ENCODE measurements at regions not wholly inside any gene's neighbourhood (a gene's known extent, or its start where the extent isn't known, plus 50 kb on each side); places are given as distances from the start of the nearest gene placed in this dataset.
"Not testable (repeated sequence)": the region's sequence is repeated elsewhere in the genome, so short reads cannot be mapped to it uniquely, and the experiment has no call there.

- Histone ChIP-seq H3K9me3 (ENCODE audit: control insufficient read depth in 2 of 2, insufficient read depth in 1 of 2, low read depth in 1 of 2, low read length in 1 of 2) (no peaks in the 10 kb centered on the region), H3K27ac (ENCODE audit: low read depth in 2 of 2, low read length in 1 of 2) (no peak overlapping the region), H3K4me3 (ENCODE audit: low read depth in 1 of 2, low read length in 2 of 2) (no peak overlapping the region), H3K27me3 (ENCODE audit: control insufficient read depth in 1 of 2, insufficient read depth in 2 of 2, low read length in 2 of 2) (no peaks in the 10 kb centered on the region), H3K4me1 (ENCODE audit: control insufficient read depth in 2 of 2, insufficient read depth in 2 of 2, low read length in 1 of 2) (no peaks in the 10 kb centered on the region), H3K36me3 (ENCODE audit: control insufficient read depth in 2 of 2, insufficient read depth in 2 of 2, low read length in 1 of 2) (no peaks in the 10 kb centered on the region)
- WGBS, 2 donors, result 93 to 97% methylated on average over 1 of the region's 1 CpG
Measured at GRCh38 chr6:121664158-121664557, 228.7 kb downstream of the GJA1 start.

GRCh38 chr6:121666814-121667213 is 231.4 kb downstream of the GJA1 start:
- Histone ChIP-seq H3K4me1 (ENCODE audit: control insufficient read depth in 2 of 2, insufficient read depth in 2 of 2, low read length in 1 of 2) (no peaks in the 10 kb centered on the region), H3K36me3 (ENCODE audit: control insufficient read depth in 2 of 2, insufficient read depth in 2 of 2, low read length in 1 of 2) (no peaks in the 10 kb centered on the region), H3K4me3 (ENCODE audit: low read depth in 1 of 2, low read length in 2 of 2) (no peak overlapping the region), H3K27me3 (ENCODE audit: control insufficient read depth in 1 of 2, insufficient read depth in 2 of 2, low read length in 2 of 2) (no peaks in the 10 kb centered on the region), H3K27ac (ENCODE audit: low read depth in 2 of 2, low read length in 1 of 2) (no peak overlapping the region), H3K9me3 (ENCODE audit: control insufficient read depth in 2 of 2, insufficient read depth in 1 of 2, low read depth in 1 of 2, low read length in 1 of 2) (no peaks in the 10 kb centered on the region)
- WGBS, 2 donors, result 43 to 50% methylated on average over 4 of the region's 4 CpGs

DNA sequence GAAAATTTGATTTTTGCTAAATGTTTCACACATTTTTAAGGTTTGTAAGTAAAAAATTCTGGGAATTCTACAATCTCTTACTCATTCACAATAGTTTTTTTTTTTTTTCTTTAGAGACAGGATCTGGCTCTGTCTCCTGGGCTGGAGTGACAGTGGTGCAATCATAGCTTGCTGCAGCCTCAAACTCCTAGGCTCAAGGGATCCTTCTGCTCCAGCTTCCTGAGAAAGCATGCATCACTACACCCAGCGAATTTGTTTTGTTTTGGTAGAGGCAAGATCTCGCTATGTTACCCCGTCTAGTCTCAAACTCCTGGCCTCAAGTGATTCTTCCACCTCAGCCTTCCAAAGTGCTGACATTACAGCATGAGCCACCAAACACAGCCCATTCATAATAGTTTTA is 232.8 kb downstream of the GJA1 start:
- WGBS, 2 donors, result 82 to 88% methylated on average over 3 of the region's 3 CpGs
- H3K27ac ChIP-seq (ENCODE audit: low read depth in 2 of 2, low read length in 1 of 2), result no peak overlapping the region
- H3K9me3 ChIP-seq (ENCODE audit: control insufficient read depth in 2 of 2, insufficient read depth in 1 of 2, low read depth in 1 of 2, low read length in 1 of 2), result no peaks in the 10 kb centered on the region
- no peak overlapping the region for H3K4me3 ChIP-seq (ENCODE audit: low read depth in 1 of 2, low read length in 2 of 2)
- H3K27me3 ChIP-seq (ENCODE audit: control insufficient read depth in 1 of 2, insufficient read depth in 2 of 2, low read length in 2 of 2), result no peaks in the 10 kb centered on the region
- no peaks in the 10 kb centered on the region for H3K4me1 ChIP-seq (ENCODE audit: control insufficient read depth in 2 of 2, insufficient read depth in 2 of 2, low read length in 1 of 2)
- no peaks in the 10 kb centered on the region for H3K36me3 ChIP-seq (ENCODE audit: control insufficient read depth in 2 of 2, insufficient read depth in 2 of 2, low read length in 1 of 2)

GRCh38 chr6:121670511-121670910 is 235.1 kb downstream of the GJA1 start:
- Histone ChIP-seq H3K9me3 (ENCODE audit: control insufficient read depth in 2 of 2, insufficient read depth in 1 of 2, low read depth in 1 of 2, low read length in 1 of 2) (no peaks in the 10 kb centered on the region), H3K4me3 (ENCODE audit: low read depth in 1 of 2, low read length in 2 of 2) (no peak overlapping the region), H3K36me3 (ENCODE audit: control insufficient read depth in 2 of 2, insufficient read depth in 2 of 2, low read length in 1 of 2) (no peaks in the 10 kb centered on the region), H3K4me1 (ENCODE audit: control insufficient read depth in 2 of 2, insufficient read depth in 2 of 2, low read length in 1 of 2) (no peaks in the 10 kb centered on the region), H3K27me3 (ENCODE audit: control insufficient read depth in 1 of 2, insufficient read depth in 2 of 2, low read length in 2 of 2) (no peaks in the 10 kb centered on the region), H3K27ac (ENCODE audit: low read depth in 2 of 2, low read length in 1 of 2) (no peak overlapping the region)
- 91 to 97% methylated on average over 2 of the region's 2 CpGs for WGBS, 2 donors

DNA sequence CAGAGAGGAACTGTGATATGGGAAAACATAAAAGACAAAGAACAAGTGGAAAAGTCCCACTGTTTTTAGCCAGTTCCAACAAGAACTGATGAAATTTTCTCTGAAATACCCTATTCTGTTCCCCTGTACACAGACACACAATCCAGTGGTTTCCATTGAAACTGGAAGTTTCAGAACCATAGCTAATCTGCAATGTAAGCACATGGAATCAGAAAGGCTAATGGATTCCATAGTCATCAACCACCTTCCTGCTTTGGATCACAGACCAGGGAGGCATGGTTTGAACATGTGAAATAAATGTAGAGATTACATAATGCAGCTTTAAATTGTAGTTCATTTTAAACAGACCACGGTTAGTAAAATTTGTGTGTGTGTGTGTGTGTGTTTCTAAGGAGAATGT is 242.1 kb downstream of the GJA1 start:
- WGBS, 2 donors, result 74 to 92% methylated on average over 1 of the region's 1 CpG

GRCh38 chr6:121678245-121678644 is 242.8 kb downstream of the GJA1 start:
- H3K4me1 ChIP-seq (ENCODE audit: control insufficient read depth in 2 of 2, insufficient read depth in 2 of 2, low read length in 1 of 2), result no peaks in the 10 kb centered on the region
- H3K4me3 ChIP-seq (ENCODE audit: low read depth in 1 of 2, low read length in 2 of 2), result no peak overlapping the region
- no peak overlapping the region for H3K27ac ChIP-seq (ENCODE audit: low read depth in 2 of 2, low read length in 1 of 2)
- H3K9me3 ChIP-seq (ENCODE audit: control insufficient read depth in 2 of 2, insufficient read depth in 1 of 2, low read depth in 1 of 2, low read length in 1 of 2), result no peaks in the 10 kb centered on the region
- H3K36me3 ChIP-seq (ENCODE audit: control insufficient read depth in 2 of 2, insufficient read depth in 2 of 2, low read length in 1 of 2), result no peaks in the 10 kb centered on the region
- H3K27me3 ChIP-seq (ENCODE audit: control insufficient read depth in 1 of 2, insufficient read depth in 2 of 2, low read length in 2 of 2), result no peaks in the 10 kb centered on the region
- 89 to 98% methylated on average over 1 of the region's 1 CpG for WGBS, 2 donors

More for the DNA sequence above, 242.1 kb downstream of the GJA1 start:
- no peaks in the 10 kb centered on the region for H3K36me3 ChIP-seq (ENCODE audit: control insufficient read depth in 2 of 2, insufficient read depth in 2 of 2, low read length in 1 of 2)
- H3K9me3 ChIP-seq (ENCODE audit: control insufficient read depth in 2 of 2, insufficient read depth in 1 of 2, low read depth in 1 of 2, low read length in 1 of 2), result no peaks in the 10 kb centered on the region
- H3K27ac ChIP-seq (ENCODE audit: low read depth in 2 of 2, low read length in 1 of 2), result no peak overlapping the region
- H3K4me1 ChIP-seq (ENCODE audit: control insufficient read depth in 2 of 2, insufficient read depth in 2 of 2, low read length in 1 of 2), result no peaks in the 10 kb centered on the region
- H3K4me3 ChIP-seq (ENCODE audit: low read depth in 1 of 2, low read length in 2 of 2), result no peak overlapping the region
- no peaks in the 10 kb centered on the region for H3K27me3 ChIP-seq (ENCODE audit: control insufficient read depth in 1 of 2, insufficient read depth in 2 of 2, low read length in 2 of 2)

- Histone ChIP-seq H3K27ac (ENCODE audit: low read depth in 2 of 2, low read length in 1 of 2) (no peak overlapping the region), H3K27me3 (ENCODE audit: control insufficient read depth in 1 of 2, insufficient read depth in 2 of 2, low read length in 2 of 2) (no peaks in the 10 kb centered on the region), H3K4me3 (ENCODE audit: low read depth in 1 of 2, low read length in 2 of 2) (no peak overlapping the region), H3K9me3 (ENCODE audit: control insufficient read depth in 2 of 2, insufficient read depth in 1 of 2, low read depth in 1 of 2, low read length in 1 of 2) (no peaks in the 10 kb centered on the region), H3K36me3 (ENCODE audit: control insufficient read depth in 2 of 2, insufficient read depth in 2 of 2, low read length in 1 of 2) (no peaks in the 10 kb centered on the region), H3K4me1 (ENCODE audit: control insufficient read depth in 2 of 2, insufficient read depth in 2 of 2, low read length in 1 of 2) (no peaks in the 10 kb centered on the region)
- 95% methylated on average over 9 of the region's 9 CpGs for WGBS, 2 donors
Measured at GRCh38 chr6:121680058-121680457, 244.6 kb downstream of the GJA1 start.

DNA sequence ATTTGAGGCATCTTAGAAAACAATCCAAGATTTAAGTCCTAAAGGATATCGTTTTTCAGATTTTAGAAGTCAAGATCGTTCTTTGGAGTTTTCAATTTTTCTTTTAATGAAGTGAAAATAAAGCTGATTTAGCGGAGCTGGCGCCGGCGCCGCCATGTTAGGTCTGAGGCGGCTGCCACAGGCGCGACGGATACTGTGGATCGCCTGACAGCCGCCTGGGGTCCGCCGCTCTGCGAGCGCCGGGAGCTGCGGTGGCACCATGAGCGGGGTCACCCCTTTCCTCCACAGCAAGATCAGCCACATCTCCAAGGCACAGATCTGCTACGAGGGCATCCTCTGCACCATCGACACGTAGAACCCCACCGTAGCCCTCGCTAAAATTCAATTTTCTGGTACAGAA is 247.2 kb downstream of the GJA1 start:
- WGBS, 2 donors, result 97% methylated on average over 25 of the region's 25 CpGs

DNA sequence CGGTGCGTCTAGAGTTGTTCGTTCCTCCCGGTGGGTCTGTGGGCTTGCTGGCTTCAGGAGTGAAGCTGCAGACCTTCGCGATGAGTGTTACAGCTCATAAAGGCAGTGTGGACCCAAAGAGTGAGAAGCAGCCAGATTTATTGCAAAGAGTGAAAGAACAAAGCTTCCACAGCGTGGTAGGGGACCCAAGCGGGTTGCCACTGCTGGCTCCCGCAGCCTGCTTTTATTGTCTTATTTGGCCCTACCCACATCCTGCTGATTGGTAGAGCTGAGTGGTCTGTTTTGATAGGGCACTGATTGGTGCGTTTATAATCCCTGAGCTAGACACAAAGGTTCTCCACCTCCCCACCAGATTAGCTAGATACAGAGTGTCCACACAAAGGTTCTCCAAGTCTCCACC is 250.4 kb downstream of the GJA1 start:
- not testable (repeated sequence) for H3K36me3 ChIP-seq (ENCODE audit: control insufficient read depth in 2 of 2, insufficient read depth in 2 of 2, low read length in 1 of 2); H3K4me3 ChIP-seq (ENCODE audit: low read depth in 1 of 2, low read length in 2 of 2); H3K27me3 ChIP-seq (ENCODE audit: control insufficient read depth in 1 of 2, insufficient read depth in 2 of 2, low read length in 2 of 2); H3K4me1 ChIP-seq (ENCODE audit: control insufficient read depth in 2 of 2, insufficient read depth in 2 of 2, low read length in 1 of 2); H3K9me3 ChIP-seq (ENCODE audit: control insufficient read depth in 2 of 2, insufficient read depth in 1 of 2, low read depth in 1 of 2, low read length in 1 of 2); H3K27ac ChIP-seq (ENCODE audit: low read depth in 2 of 2, low read length in 1 of 2)
- WGBS, 2 donors, result 90 to 93% methylated on average over 10 of the region's 10 CpGs

More for the DNA sequence above, 247.2 kb downstream of the GJA1 start:
- H3K27me3 ChIP-seq (ENCODE audit: control insufficient read depth in 1 of 2, insufficient read depth in 2 of 2, low read length in 2 of 2), result no peaks in the 10 kb centered on the region
- H3K4me1 ChIP-seq (ENCODE audit: control insufficient read depth in 2 of 2, insufficient read depth in 2 of 2, low read length in 1 of 2), result no peaks in the 10 kb centered on the region
- H3K36me3 ChIP-seq (ENCODE audit: control insufficient read depth in 2 of 2, insufficient read depth in 2 of 2, low read length in 1 of 2), result no peaks in the 10 kb centered on the region
- peaks cover 0 to 3% of the 10 kb centered on the region in 2 donors for H3K9me3 ChIP-seq (ENCODE audit: control insufficient read depth in 2 of 2, insufficient read depth in 1 of 2, low read depth in 1 of 2, low read length in 1 of 2)
- no peak overlapping the region for H3K27ac ChIP-seq (ENCODE audit: low read depth in 2 of 2, low read length in 1 of 2)
- H3K4me3 ChIP-seq (ENCODE audit: low read depth in 1 of 2, low read length in 2 of 2), result no peak overlapping the region

DNA sequence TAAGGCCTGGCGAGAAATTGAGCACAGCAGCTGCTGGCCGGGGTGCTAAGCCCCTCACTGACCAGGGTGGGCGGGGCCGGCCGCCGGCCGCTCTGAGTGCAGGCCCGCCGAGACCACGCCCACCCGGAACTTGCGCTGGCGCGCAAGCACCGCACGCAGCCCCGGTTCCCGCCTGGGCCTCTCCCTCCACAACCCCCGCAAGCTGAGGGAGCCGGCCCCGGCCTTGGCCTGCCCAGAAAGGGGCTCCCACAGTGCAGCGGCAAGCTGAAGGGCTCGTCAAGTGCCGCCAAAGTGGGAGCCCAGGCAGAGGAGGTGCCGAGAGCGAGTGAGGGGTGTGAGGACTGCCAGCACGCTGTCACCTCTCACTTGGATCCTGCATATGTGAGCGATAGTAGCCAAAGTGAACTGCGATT is 251.2 kb downstream of the GJA1 start:
- Histone ChIP-seq H3K27ac (ENCODE audit: low read depth in 2 of 2, low read length in 1 of 2) (no peak overlapping the region), H3K27me3 (ENCODE audit: control insufficient read depth in 1 of 2, insufficient read depth in 2 of 2, low read length in 2 of 2) (no peaks in the 10 kb centered on the region), H3K9me3 (ENCODE audit: control insufficient read depth in 2 of 2, insufficient read depth in 1 of 2, low read depth in 1 of 2, low read length in 1 of 2) (peaks cover 0 to 3% of the 10 kb centered on the region in 2 donors), H3K4me1 (ENCODE audit: control insufficient read depth in 2 of 2, insufficient read depth in 2 of 2, low read length in 1 of 2) (no peaks in the 10 kb centered on the region), H3K36me3 (ENCODE audit: control insufficient read depth in 2 of 2, insufficient read depth in 2 of 2, low read length in 1 of 2) (no peaks in the 10 kb centered on the region), H3K4me3 (ENCODE audit: low read depth in 1 of 2, low read length in 2 of 2) (no peak overlapping the region)
- 91 to 92% methylated on average over 22 to 29 of the region's 29 CpGs for WGBS, 2 donors

Measured in esophagus (tissue), 2 donors.